ENCODE measurements at regions not wholly inside any gene's neighbourhood (a gene's known extent, or its start where the extent isn't known, plus 50 kb on each side); places are given as distances from the start of the nearest gene placed in this dataset.

DNA sequence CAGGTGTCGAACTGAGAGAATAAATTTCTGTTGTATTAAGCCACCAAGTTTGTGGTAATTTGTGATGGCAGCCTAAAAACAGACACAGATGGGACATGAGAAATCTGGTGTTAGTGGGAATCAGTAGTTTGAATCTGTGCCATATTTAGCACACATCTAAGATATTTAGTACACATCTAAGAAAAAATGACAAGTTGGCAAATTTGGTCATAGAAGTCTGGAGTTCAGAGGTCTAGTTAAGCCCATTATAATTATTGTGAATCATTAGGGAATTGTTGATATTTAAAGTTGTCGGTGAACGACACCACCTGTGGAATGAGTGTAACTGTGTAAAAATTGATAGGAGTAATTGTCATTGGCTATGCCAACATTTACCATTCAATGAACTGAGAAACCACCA, 1138.8 kb upstream of the TMEFF2 start:
- H3K27ac ChIP-seq: no peak overlapping the region
- WGBS (ENCODE audit: low lambda C conversion rate, missing lambda C conversion rate): 96% methylated on average over 3 of the region's 3 CpGs
- no peaks in the 10 kb centered on the region for H3K9me2 ChIP-seq (replicated peaks; ENCODE audit: insufficient read depth)
- no peaks in the 10 kb centered on the region for H4K20me1 ChIP-seq (ENCODE audit: insufficient read depth, poor library complexity, severe bottlenecking)
- H3K4me1 ChIP-seq (ENCODE audit: insufficient read depth): no peaks in the 10 kb centered on the region
- H3K27me3 ChIP-seq: no peaks in the 10 kb centered on the region
- no peak for TF ChIP-seq EZH2phosphoT487 (IDR thresholded peaks at IDR 0.05; ENCODE audit: low read depth, severe bottlenecking, unreplicated experiment)
- no peak for TF ChIP-seq EZH2 (IDR thresholded peaks at IDR 0.05; ENCODE audit: borderline replicate concordance)
- TF ChIP-seq, protein P1, sequence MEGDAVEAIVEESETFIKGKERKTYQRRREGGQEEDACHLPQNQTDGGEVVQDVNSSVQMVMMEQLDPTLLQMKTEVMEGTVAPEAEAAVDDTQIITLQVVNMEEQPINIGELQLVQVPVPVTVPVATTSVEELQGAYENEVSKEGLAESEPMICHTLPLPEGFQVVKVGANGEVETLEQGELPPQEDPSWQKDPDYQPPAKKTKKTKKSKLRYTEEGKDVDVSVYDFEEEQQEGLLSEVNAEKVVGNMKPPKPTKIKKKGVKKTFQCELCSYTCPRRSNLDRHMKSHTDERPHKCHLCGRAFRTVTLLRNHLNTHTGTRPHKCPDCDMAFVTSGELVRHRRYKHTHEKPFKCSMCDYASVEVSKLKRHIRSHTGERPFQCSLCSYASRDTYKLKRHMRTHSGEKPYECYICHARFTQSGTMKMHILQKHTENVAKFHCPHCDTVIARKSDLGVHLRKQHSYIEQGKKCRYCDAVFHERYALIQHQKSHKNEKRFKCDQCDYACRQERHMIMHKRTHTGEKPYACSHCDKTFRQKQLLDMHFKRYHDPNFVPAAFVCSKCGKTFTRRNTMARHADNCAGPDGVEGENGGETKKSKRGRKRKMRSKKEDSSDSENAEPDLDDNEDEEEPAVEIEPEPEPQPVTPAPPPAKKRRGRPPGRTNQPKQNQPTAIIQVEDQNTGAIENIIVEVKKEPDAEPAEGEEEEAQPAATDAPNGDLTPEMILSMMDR (IDR thresholded peaks at IDR 0.05; ENCODE audit: poor library complexity): no peak
- no peak overlapping the region for H2AFZ ChIP-seq
- H3K36me3 ChIP-seq (replicated peaks; ENCODE audit: insufficient read depth, low read depth): no peaks in the 10 kb centered on the region
- DNase-seq (ENCODE audit: low spot score): no peak
- no peak overlapping the region for H3K4me2 ChIP-seq
- no peak overlapping the region for H3K4me3 ChIP-seq
- H3K79me2 ChIP-seq: no peaks in the 10 kb centered on the region
- no peaks in the 10 kb centered on the region for H3K9me3 ChIP-seq (ENCODE audit: low read depth)

DNA sequence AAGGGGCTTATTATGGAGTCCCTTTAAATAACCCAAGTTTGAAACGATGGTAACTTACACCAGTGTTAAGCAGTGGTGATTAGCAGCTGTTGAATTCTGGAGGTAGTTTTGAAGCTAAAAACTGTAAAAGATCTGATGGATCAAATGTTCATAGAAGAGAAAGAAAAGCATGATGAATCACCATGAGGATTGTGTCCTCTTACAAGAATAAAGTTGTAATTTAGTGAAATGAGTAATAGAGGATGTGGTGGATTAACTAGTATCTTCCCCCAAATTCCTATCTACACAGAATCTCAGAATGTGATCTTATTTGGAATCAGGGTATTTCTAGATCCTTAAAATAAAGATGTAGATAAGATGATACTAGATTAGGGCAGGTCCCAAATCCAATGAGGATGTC, 1138.2 kb upstream of the TMEFF2 start:
- Histone ChIP-seq H3K9me3 (ENCODE audit: low read depth) (no peaks in the 10 kb centered on the region), H3K27me3 (no peaks in the 10 kb centered on the region), H3K4me1 (ENCODE audit: insufficient read depth) (no peaks in the 10 kb centered on the region), H3K9me2 (replicated peaks; ENCODE audit: insufficient read depth) (no peaks in the 10 kb centered on the region), H4K20me1 (ENCODE audit: insufficient read depth, poor library complexity, severe bottlenecking) (no peaks in the 10 kb centered on the region), H3K27ac (no peak overlapping the region), H2AFZ (no peak overlapping the region), H3K79me2 (no peaks in the 10 kb centered on the region), H3K4me2 (no peak overlapping the region), H3K4me3 (no peak overlapping the region), H3K36me3 (replicated peaks; ENCODE audit: insufficient read depth, low read depth) (no peaks in the 10 kb centered on the region)
- WGBS (ENCODE audit: low lambda C conversion rate, missing lambda C conversion rate): 40% methylated on average over 1 of the region's 1 CpG
- no peak for DNase-seq (ENCODE audit: low spot score)
- TF ChIP-seq, protein P1 (IDR thresholded peaks at IDR 0.05; ENCODE audit: poor library complexity): no peak
- TF ChIP-seq EZH2 (IDR thresholded peaks at IDR 0.05; ENCODE audit: borderline replicate concordance): no peak
- TF ChIP-seq EZH2phosphoT487 (IDR thresholded peaks at IDR 0.05; ENCODE audit: low read depth, severe bottlenecking, unreplicated experiment): no peak

DNA sequence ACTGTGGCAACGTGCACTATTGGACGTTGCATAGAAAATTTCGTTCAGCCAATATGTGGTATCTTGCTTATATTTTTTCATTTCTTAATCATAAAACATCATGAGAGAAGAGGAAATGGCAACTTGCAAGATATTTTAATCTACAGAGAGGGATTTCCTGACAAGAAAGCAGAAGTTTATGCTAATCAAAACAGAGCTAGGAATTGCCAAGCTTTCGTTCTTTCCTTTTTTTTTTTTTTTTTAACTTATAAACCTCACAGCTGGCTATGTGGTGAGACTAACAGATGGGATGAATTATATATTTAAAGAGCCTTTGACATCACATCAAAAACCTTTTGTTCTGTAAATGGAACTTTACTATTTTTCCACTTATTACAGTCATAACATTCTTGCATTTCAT, 1136.9 kb upstream of the TMEFF2 start:
- H3K4me2 ChIP-seq: peak overlapping the region; percentile 1
- WGBS (ENCODE audit: low lambda C conversion rate, missing lambda C conversion rate): 53% methylated on average over 4 of the region's 4 CpGs
- no peak overlapping the region for H2AFZ ChIP-seq
- no peaks in the 10 kb centered on the region for H4K20me1 ChIP-seq (ENCODE audit: insufficient read depth, poor library complexity, severe bottlenecking)
- TF ChIP-seq, protein P1 (IDR thresholded peaks at IDR 0.05; ENCODE audit: poor library complexity): no peak
- TF ChIP-seq EZH2phosphoT487 (IDR thresholded peaks at IDR 0.05; ENCODE audit: low read depth, severe bottlenecking, unreplicated experiment) (no peak), EZH2 (IDR thresholded peaks at IDR 0.05; ENCODE audit: borderline replicate concordance) (no peak)
- H3K36me3 ChIP-seq (replicated peaks; ENCODE audit: insufficient read depth, low read depth): no peaks in the 10 kb centered on the region
- DNase-seq (ENCODE audit: low spot score): no peak
- H3K79me2 ChIP-seq: no peaks in the 10 kb centered on the region
- no peaks in the 10 kb centered on the region for H3K9me3 ChIP-seq (ENCODE audit: low read depth)
- H3K4me3 ChIP-seq: no peak overlapping the region
- no peaks in the 10 kb centered on the region for H3K9me2 ChIP-seq (replicated peaks; ENCODE audit: insufficient read depth)
- H3K27ac ChIP-seq: no peak overlapping the region
- no peaks in the 10 kb centered on the region for H3K27me3 ChIP-seq
- no peaks in the 10 kb centered on the region for H3K4me1 ChIP-seq (ENCODE audit: insufficient read depth)

DNA sequence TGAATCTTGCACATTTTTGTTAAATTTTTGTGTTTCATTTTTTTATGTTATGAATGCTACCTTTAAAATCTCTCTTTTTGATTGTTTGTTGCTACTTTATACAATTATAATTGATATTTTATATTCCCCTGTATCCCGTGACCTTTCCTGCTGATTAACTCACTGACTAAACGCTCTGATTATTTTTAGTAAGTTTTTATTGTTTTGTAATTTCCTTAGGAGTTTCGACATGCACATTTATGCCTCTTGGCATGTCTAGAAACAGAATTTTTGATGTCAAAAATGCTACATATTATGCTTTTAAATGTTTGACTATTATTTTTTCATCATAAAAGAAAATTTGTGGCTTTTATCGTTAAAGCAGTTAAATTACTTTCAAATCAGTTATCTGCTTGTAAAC, 1131.6 kb upstream of the TMEFF2 start:
- H4K20me1 ChIP-seq (ENCODE audit: insufficient read depth, poor library complexity, severe bottlenecking): no peaks in the 10 kb centered on the region
- no peak for DNase-seq (ENCODE audit: low spot score)
- H2AFZ ChIP-seq: no peak overlapping the region
- H3K27ac ChIP-seq: no peak overlapping the region
- H3K27me3 ChIP-seq: no peaks in the 10 kb centered on the region
- H3K4me2 ChIP-seq: no peak overlapping the region
- no peaks in the 10 kb centered on the region for H3K79me2 ChIP-seq
- no peaks in the 10 kb centered on the region for H3K9me2 ChIP-seq (replicated peaks; ENCODE audit: insufficient read depth)
- H3K4me3 ChIP-seq: no peak overlapping the region
- no peaks in the 10 kb centered on the region for H3K36me3 ChIP-seq (replicated peaks; ENCODE audit: insufficient read depth, low read depth)
- 88% methylated on average over 4 of the region's 4 CpGs for WGBS (ENCODE audit: low lambda C conversion rate, missing lambda C conversion rate)
- no peaks in the 10 kb centered on the region for H3K9me3 ChIP-seq (ENCODE audit: low read depth)
- H3K4me1 ChIP-seq (ENCODE audit: insufficient read depth): no peaks in the 10 kb centered on the region
- no peak for TF ChIP-seq EZH2phosphoT487 (IDR thresholded peaks at IDR 0.05; ENCODE audit: low read depth, severe bottlenecking, unreplicated experiment)
- TF ChIP-seq EZH2 (IDR thresholded peaks at IDR 0.05; ENCODE audit: borderline replicate concordance): no peak
- TF ChIP-seq, protein P1 (IDR thresholded peaks at IDR 0.05; ENCODE audit: poor library complexity): no peak

All from hepatocyte (in vitro differentiated cells).